ENCODE measurements at regions not wholly inside any gene's neighbourhood (a gene's known extent, or its start where the extent isn't known, plus 50 kb on each side); places are given as distances from the start of the nearest gene placed in this dataset.

DNA sequence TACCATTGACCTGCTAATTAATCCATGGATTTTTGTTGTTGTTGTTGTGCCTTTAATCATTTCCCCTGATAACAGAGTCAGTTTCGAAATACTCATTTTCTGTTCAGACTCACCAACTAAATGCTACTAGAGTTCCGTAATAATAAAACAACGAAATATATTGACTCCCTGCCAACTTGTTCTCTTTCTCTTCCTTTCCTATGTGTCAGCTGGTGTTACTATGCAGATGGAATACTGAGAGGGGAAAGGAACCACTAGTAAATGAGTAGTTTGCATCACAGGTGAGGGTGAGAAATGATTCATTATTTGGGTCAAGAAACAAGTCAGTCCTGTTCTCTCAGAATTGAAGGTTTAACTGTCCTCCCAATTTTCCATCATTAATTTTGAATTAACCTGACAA is 1027.3 kb downstream of the TUSC7 start:
- TF ChIP-seq, protein P1, sequence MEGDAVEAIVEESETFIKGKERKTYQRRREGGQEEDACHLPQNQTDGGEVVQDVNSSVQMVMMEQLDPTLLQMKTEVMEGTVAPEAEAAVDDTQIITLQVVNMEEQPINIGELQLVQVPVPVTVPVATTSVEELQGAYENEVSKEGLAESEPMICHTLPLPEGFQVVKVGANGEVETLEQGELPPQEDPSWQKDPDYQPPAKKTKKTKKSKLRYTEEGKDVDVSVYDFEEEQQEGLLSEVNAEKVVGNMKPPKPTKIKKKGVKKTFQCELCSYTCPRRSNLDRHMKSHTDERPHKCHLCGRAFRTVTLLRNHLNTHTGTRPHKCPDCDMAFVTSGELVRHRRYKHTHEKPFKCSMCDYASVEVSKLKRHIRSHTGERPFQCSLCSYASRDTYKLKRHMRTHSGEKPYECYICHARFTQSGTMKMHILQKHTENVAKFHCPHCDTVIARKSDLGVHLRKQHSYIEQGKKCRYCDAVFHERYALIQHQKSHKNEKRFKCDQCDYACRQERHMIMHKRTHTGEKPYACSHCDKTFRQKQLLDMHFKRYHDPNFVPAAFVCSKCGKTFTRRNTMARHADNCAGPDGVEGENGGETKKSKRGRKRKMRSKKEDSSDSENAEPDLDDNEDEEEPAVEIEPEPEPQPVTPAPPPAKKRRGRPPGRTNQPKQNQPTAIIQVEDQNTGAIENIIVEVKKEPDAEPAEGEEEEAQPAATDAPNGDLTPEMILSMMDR (conservative IDR thresholded peaks at IDR 0.05; ENCODE audit: low read depth, low read length) = no peak
- H3K4me3 ChIP-seq (ENCODE audit: low read depth, low read length) = no peak overlapping the region

GRCh38 chr3:117743993-117744392 is 1034.4 kb downstream of the TUSC7 start:
- TF ChIP-seq, protein P1 (conservative IDR thresholded peaks at IDR 0.05; ENCODE audit: low read depth, low read length) = no peak
- no peak overlapping the region for H3K4me3 ChIP-seq (ENCODE audit: low read depth, low read length)
- DNase-seq (ENCODE audit: low read depth) = no peak

More for the DNA sequence above, 1027.3 kb downstream of the TUSC7 start:
- DNase-seq (ENCODE audit: low read depth) = no peak

DNA sequence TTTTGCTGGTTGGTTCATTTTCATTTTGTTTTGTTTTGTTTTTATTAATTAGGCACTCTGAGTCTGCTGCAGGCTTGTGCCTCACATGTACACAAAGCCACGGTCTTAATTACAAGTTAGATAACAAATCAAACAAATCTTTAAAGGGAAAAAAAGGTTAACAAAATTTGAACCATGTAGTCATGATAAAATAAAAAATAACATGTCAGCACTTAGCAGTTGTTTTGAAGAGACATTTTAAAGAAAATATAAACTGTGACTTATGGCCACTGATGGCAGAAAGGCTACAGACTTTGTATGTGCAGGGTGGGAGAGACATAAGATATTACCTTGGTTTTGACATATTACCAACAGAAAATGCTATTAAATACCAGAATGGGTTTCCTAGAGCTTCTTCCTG is 1035.4 kb downstream of the TUSC7 start:
- DNase-seq (ENCODE audit: low read depth) = no peak
- TF ChIP-seq, protein P1 (conservative IDR thresholded peaks at IDR 0.05; ENCODE audit: low read depth, low read length) = no peak
- H3K4me3 ChIP-seq (ENCODE audit: low read depth, low read length) = no peak overlapping the region

- no peak for DNase-seq (ENCODE audit: low read depth)
- TF ChIP-seq, protein P1 (conservative IDR thresholded peaks at IDR 0.05; ENCODE audit: low read depth, low read length) = no peak
- H3K4me3 ChIP-seq (ENCODE audit: low read depth, low read length) = no peak overlapping the region
Measured at GRCh38 chr3:117745516-117745915, 1035.9 kb downstream of the TUSC7 start.

DNA sequence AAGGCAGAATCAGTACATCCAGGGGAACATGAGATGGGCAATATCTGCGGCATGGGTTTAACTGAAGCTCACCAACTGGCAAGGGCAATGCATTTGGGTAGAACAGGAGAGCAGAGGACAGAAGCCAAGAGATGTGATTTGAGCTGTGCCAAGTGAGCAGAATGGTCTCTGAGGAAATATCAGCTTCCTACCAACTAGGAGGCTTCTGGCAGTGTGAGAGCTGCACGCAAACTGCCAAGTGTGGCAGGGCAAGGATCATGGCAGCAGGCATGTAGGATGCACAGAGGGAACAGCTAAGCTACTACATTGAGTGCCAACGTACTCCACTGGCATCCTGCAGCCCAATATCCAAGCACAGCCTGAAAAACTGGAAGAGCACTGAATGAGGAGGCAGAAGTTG is 1036.5 kb downstream of the TUSC7 start:
- no peak overlapping the region for H3K4me3 ChIP-seq (ENCODE audit: low read depth, low read length)
- TF ChIP-seq, protein P1 (conservative IDR thresholded peaks at IDR 0.05; ENCODE audit: low read depth, low read length) = no peak
- no peak for DNase-seq (ENCODE audit: low read depth)

GRCh38 chr3:117748131-117748530 is 1038.6 kb downstream of the TUSC7 start:
- TF ChIP-seq, protein P1 (conservative IDR thresholded peaks at IDR 0.05; ENCODE audit: low read depth, low read length) = no peak
- H3K4me3 ChIP-seq (ENCODE audit: low read depth, low read length) = no peak overlapping the region
- DNase-seq (ENCODE audit: low read depth) = no peak

- DNase-seq (ENCODE audit: low read depth) = no peak
- TF ChIP-seq, protein P1 (conservative IDR thresholded peaks at IDR 0.05; ENCODE audit: low read depth, low read length) = no peak
- no peak overlapping the region for H3K4me3 ChIP-seq (ENCODE audit: low read depth, low read length)
Measured at GRCh38 chr3:117750674-117751269, 1041.2 kb downstream of the TUSC7 start.

Measured in epithelial cell of proximal tubule (primary cell).